ENCODE measurements at regions not wholly inside any gene's neighbourhood (a gene's known extent, or its start where the extent isn't known, plus 50 kb on each side); places are given as distances from the start of the nearest gene placed in this dataset.

DNA sequence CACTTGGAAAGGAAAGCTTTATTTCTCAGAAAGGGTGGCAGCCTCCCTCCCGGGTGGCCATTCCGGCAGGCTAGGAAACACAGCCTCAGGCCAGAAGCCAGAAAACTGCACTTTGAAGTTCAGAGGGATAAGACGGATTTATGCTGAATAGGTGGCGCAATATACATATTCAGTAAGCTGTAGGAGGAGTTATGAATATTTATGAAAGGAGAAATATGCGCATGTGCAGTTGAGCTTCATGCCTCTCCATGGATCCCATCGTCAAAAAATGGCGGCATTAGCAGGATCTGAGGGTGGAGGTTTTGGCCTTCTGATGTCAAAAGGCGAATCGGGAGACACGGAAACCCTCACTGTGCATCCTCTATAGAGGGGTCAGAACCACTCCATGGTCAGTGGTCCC, 82.3 kb downstream of the KATNIP start:
- 97% methylated on average over 10 of the region's 10 CpGs for WGBS
- Histone ChIP-seq H3K4me1 (no peaks in the 10 kb centered on the region), H3K9me3 (no peaks in the 10 kb centered on the region), H3K27me3 (no peaks in the 10 kb centered on the region), H3K36me3 (peaks cover 6 to 34% (median 20%) of the 10 kb centered on the region in 4 donors), H3K27ac (replicated peaks in 1 of 4) (no peak overlapping the region), H3K4me3 (no peak overlapping the region)
- DNase-seq (ENCODE audit: extremely low spot score) = no peak
- no peak for TF ChIP-seq POLR2AphosphoS5 (IDR thresholded peaks at IDR 0.05)
- no peak for TF ChIP-seq EP300 (IDR thresholded peaks at IDR 0.05)
- TF ChIP-seq, protein P1, sequence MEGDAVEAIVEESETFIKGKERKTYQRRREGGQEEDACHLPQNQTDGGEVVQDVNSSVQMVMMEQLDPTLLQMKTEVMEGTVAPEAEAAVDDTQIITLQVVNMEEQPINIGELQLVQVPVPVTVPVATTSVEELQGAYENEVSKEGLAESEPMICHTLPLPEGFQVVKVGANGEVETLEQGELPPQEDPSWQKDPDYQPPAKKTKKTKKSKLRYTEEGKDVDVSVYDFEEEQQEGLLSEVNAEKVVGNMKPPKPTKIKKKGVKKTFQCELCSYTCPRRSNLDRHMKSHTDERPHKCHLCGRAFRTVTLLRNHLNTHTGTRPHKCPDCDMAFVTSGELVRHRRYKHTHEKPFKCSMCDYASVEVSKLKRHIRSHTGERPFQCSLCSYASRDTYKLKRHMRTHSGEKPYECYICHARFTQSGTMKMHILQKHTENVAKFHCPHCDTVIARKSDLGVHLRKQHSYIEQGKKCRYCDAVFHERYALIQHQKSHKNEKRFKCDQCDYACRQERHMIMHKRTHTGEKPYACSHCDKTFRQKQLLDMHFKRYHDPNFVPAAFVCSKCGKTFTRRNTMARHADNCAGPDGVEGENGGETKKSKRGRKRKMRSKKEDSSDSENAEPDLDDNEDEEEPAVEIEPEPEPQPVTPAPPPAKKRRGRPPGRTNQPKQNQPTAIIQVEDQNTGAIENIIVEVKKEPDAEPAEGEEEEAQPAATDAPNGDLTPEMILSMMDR (IDR thresholded peaks at IDR 0.05) = no peak
- TF ChIP-seq POLR2A (IDR thresholded peaks at IDR 0.05; ENCODE audit: low read depth) = no peak
- intact Hi-C loops (cut with DNase I) = loop anchor here (10.0 kb wide), 1 partner anchor 443 kb away; no protein-coding TSS in a partner anchor

DNA sequence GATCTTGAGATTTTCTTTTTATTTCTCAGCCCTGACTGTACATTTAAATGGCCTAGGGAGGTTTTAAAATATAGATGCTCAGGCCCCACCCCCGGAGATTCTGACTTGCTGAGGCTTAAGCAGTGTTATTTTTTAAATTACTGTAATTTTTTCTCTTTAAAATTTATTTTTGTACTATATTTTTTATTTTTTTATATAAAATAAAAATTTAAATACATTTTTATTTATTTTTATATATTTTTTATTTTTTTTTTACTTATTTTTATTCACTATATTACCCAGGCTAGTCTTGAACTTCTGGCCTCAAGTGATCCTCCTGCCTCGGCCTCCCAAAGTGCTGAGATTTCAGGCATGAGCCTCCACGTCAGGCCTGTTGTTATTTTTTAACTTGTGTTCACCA, 83.3 kb downstream of the KATNIP start:
- over 99% methylated on average over 3 of the region's 3 CpGs for WGBS
- Histone ChIP-seq H3K9me3 (no peaks in the 10 kb centered on the region), H3K36me3 (peaks cover 6 to 39% (median 22%) of the 10 kb centered on the region in 4 donors), H3K4me1 (no peaks in the 10 kb centered on the region), H3K27ac (replicated peaks in 1 of 4) (no peak overlapping the region), H3K4me3 (no peak overlapping the region), H3K27me3 (no peaks in the 10 kb centered on the region)
- TF ChIP-seq POLR2AphosphoS5 (IDR thresholded peaks at IDR 0.05) = no peak
- TF ChIP-seq, protein P1 (IDR thresholded peaks at IDR 0.05) = no peak
- no peak for TF ChIP-seq POLR2A (IDR thresholded peaks at IDR 0.05; ENCODE audit: low read depth)
- TF ChIP-seq EP300 (IDR thresholded peaks at IDR 0.05) = no peak
- no peak for DNase-seq (ENCODE audit: extremely low spot score)
- intact Hi-C loops (cut with DNase I) = loop anchor here (10.0 kb wide), 1 partner anchor 442 kb away; no protein-coding TSS in a partner anchor

- Histone ChIP-seq H3K27me3 (no peaks in the 10 kb centered on the region), H3K36me3 (peaks cover 6 to 44% (median 22%) of the 10 kb centered on the region in 4 donors), H3K9me3 (no peaks in the 10 kb centered on the region), H3K4me3 (no peak overlapping the region), H3K4me1 (no peaks in the 10 kb centered on the region), H3K27ac (replicated peaks in 1 of 4) (no peak overlapping the region)
- TF ChIP-seq POLR2A (IDR thresholded peaks at IDR 0.05; ENCODE audit: low read depth) (no peak), EP300 (IDR thresholded peaks at IDR 0.05) (no peak), POLR2AphosphoS5 (IDR thresholded peaks at IDR 0.05) (no peak)
- TF ChIP-seq, protein P1 (IDR thresholded peaks at IDR 0.05) = no peak
- no peak for DNase-seq (ENCODE audit: extremely low spot score)
- intact Hi-C loops (cut with DNase I) = loop anchor here (10.0 kb wide), 1 partner anchor 441 kb away; no protein-coding TSS in a partner anchor
Measured at GRCh38 chr16:27633721-27634120, 83.8 kb downstream of the KATNIP start.

GRCh38 chr16:27634779-27635178, 84.8 kb downstream of the KATNIP start:
- H3K27me3 ChIP-seq = no peaks in the 10 kb centered on the region
- no peak overlapping the region for H3K4me3 ChIP-seq
- no peak for TF ChIP-seq EP300 (IDR thresholded peaks at IDR 0.05)
- TF ChIP-seq POLR2AphosphoS5 (IDR thresholded peaks at IDR 0.05) = no peak
- TF ChIP-seq POLR2A (IDR thresholded peaks at IDR 0.05; ENCODE audit: low read depth) = no peak
- TF ChIP-seq, protein P1 (IDR thresholded peaks at IDR 0.05) = no peak
- no peaks in the 10 kb centered on the region for H3K9me3 ChIP-seq
- DNase-seq (ENCODE audit: extremely low spot score) = no peak
- peaks cover 6 to 48% (median 22%) of the 10 kb centered on the region in 4 donors for H3K36me3 ChIP-seq
- intact Hi-C loops (cut with DNase I) = loop anchor here (10.0 kb wide), 1 partner anchor 440 kb away; no protein-coding TSS in a partner anchor
- H3K4me1 ChIP-seq = no peaks in the 10 kb centered on the region
- 85% methylated on average over 8 of the region's 8 CpGs for WGBS
- no peak overlapping the region for H3K27ac ChIP-seq (replicated peaks in 1 of 4)

Measured in esophagus muscularis mucosa (tissue), 4 donors.